ENCODE measurements at regions not wholly inside any gene's neighbourhood (a gene's known extent, or its start where the extent isn't known, plus 50 kb on each side); places are given as distances from the start of the nearest gene placed in this dataset.
A peak's percentile ranks its signal among the peaks of the same experiment; 100 is the strongest.
"Not testable (repeated sequence)": the region's sequence is repeated elsewhere in the genome, so short reads cannot be mapped to it uniquely, and the experiment has no call there.

GRCh38 chr5:121424976-121425375, 426.7 kb upstream of the FTMT start:
- DNase-seq (ENCODE audit: low read depth in 3 of 3, low spot score in 2 of 3) = no peak

GRCh38 chr5:121426153-121426552, 425.5 kb upstream of the FTMT start:
- no peak for DNase-seq (ENCODE audit: low read depth in 3 of 3, low spot score in 2 of 3)

- DNase-seq (ENCODE audit: low read depth in 3 of 3, low spot score in 2 of 3) = no peak
Observed at GRCh38 chr5:121429761-121430160, 421.9 kb upstream of the FTMT start.

- DNase-seq (ENCODE audit: low read depth in 3 of 3, low spot score in 2 of 3) = no peak
Observed at GRCh38 chr5:121430538-121430937, 421.1 kb upstream of the FTMT start.

GRCh38 chr5:121445511-121445910, 406.2 kb upstream of the FTMT start:
- no peak for DNase-seq (ENCODE audit: low read depth in 3 of 3, low spot score in 2 of 3)

GRCh38 chr5:121462441-121462840, 389.2 kb upstream of the FTMT start:
- DNase-seq (ENCODE audit: low read depth in 3 of 3, low spot score in 2 of 3) = no peak

GRCh38 chr5:121471222-121471621, 380.5 kb upstream of the FTMT start:
- DNase-seq (ENCODE audit: low read depth in 3 of 3, low spot score in 2 of 3) = not testable (repeated sequence)

- no peak for DNase-seq (ENCODE audit: low read depth in 3 of 3, low spot score in 2 of 3)
Observed at GRCh38 chr5:121478636-121479035, 373.0 kb upstream of the FTMT start.

- DNase-seq (ENCODE audit: low read depth in 3 of 3, low spot score in 2 of 3) = no peak
Observed at GRCh38 chr5:121479337-121479736, 372.3 kb upstream of the FTMT start.

- DNase-seq (ENCODE audit: low read depth in 3 of 3, low spot score in 2 of 3) = peak in 1 of 3 donors; percentile 4
Observed at GRCh38 chr5:121485281-121485680, 366.4 kb upstream of the FTMT start.

GRCh38 chr5:121485999-121486398, 365.7 kb upstream of the FTMT start:
- DNase-seq (ENCODE audit: low read depth in 3 of 3, low spot score in 2 of 3) = not testable (repeated sequence)

GRCh38 chr5:121489972-121490371, 361.7 kb upstream of the FTMT start:
- no peak for DNase-seq (ENCODE audit: low read depth in 3 of 3, low spot score in 2 of 3)

- DNase-seq (ENCODE audit: low read depth in 3 of 3, low spot score in 2 of 3) = no peak
Observed at GRCh38 chr5:121497176-121497575, 354.5 kb upstream of the FTMT start.

GRCh38 chr5:121500310-121500709, 351.4 kb upstream of the FTMT start:
- no peak for DNase-seq (ENCODE audit: low read depth in 3 of 3, low spot score in 2 of 3)

- peak in 1 of 3 donors; percentile 19 for DNase-seq (ENCODE audit: low read depth in 3 of 3, low spot score in 2 of 3)
Observed at GRCh38 chr5:121503111-121503840, 348.4 kb upstream of the FTMT start.

GRCh38 chr5:121516997-121517396, 334.7 kb upstream of the FTMT start:
- no peak for DNase-seq (ENCODE audit: low read depth in 3 of 3, low spot score in 2 of 3)

GRCh38 chr5:121525706-121526105, 326.0 kb upstream of the FTMT start:
- DNase-seq (ENCODE audit: low read depth in 3 of 3, low spot score in 2 of 3) = no peak

- no peak for DNase-seq (ENCODE audit: low read depth in 3 of 3, low spot score in 2 of 3)
Observed at GRCh38 chr5:121526908-121527307, 324.8 kb upstream of the FTMT start.

- no peak for DNase-seq (ENCODE audit: low read depth in 3 of 3, low spot score in 2 of 3)
Observed at GRCh38 chr5:121533814-121534213, 317.9 kb upstream of the FTMT start.

GRCh38 chr5:121550989-121551388, 300.7 kb upstream of the FTMT start:
- no peak for DNase-seq (ENCODE audit: low read depth in 3 of 3, low spot score in 2 of 3)

- DNase-seq (ENCODE audit: low read depth in 3 of 3, low spot score in 2 of 3) = no peak
Observed at GRCh38 chr5:121559832-121560231, 291.9 kb upstream of the FTMT start.

- no peak for DNase-seq (ENCODE audit: low read depth in 3 of 3, low spot score in 2 of 3)
Observed at GRCh38 chr5:121572061-121572460, 279.6 kb upstream of the FTMT start.

All from right renal cortex interstitium (tissue), 3 donors.